ENCODE measurements at regions not wholly inside any gene's neighbourhood (a gene's known extent, or its start where the extent isn't known, plus 50 kb on each side); places are given as distances from the start of the nearest gene placed in this dataset.

DNA sequence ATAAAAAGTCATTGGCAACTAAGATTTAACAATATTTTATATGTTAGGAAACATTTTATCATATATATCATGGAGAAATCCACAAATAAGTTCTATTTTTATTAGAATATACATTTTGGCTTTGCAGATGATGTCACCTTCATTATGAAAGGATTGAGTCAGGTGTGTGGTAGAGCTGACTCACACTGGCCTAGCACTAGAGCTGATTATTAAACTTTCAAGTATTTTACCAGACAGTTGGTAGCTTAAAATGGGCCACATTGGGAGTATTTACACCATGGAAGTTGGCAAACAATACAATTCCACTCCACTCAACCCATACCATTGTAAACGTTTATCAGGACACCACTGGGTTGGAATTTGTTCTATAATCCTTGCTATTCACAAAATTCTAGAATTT lies 1036.6 kb downstream of the TRHDE start:
- Histone ChIP-seq H3K9ac (ENCODE audit: low read depth, low read length, poor library complexity, severe bottlenecking) (no peak overlapping the region), H3K4me1 (ENCODE audit: insufficient read depth, low read length, poor library complexity, severe bottlenecking) (no peaks in the 10 kb centered on the region), H3K4me2 (ENCODE audit: low read depth, low read length, poor library complexity, severe bottlenecking) (no peak overlapping the region), H3K27me3 (ENCODE audit: insufficient read depth, low read length, poor library complexity, severe bottlenecking) (no peaks in the 10 kb centered on the region), H3K36me3 (ENCODE audit: insufficient read depth, low read length) (no peaks in the 10 kb centered on the region), H3F3A (ENCODE audit: low read depth) (no peaks in the 10 kb centered on the region), H4K20me1 (ENCODE audit: insufficient read depth, low read length, poor library complexity, severe bottlenecking) (no peaks in the 10 kb centered on the region), H3K4me3 (ENCODE audit: low read length, poor library complexity, severe bottlenecking) (no peak overlapping the region), H3K79me2 (ENCODE audit: insufficient read depth, low read length) (no peaks in the 10 kb centered on the region), H3K9me2 (replicated peaks; ENCODE audit: low read depth, low read length) (no peaks in the 10 kb centered on the region), H3K9me3 (ENCODE audit: insufficient read depth, low read depth, low read length) (no peaks in the 10 kb centered on the region), H2AFZ (ENCODE audit: low read length) (no peak overlapping the region)
- TF ChIP-seq, protein P1, sequence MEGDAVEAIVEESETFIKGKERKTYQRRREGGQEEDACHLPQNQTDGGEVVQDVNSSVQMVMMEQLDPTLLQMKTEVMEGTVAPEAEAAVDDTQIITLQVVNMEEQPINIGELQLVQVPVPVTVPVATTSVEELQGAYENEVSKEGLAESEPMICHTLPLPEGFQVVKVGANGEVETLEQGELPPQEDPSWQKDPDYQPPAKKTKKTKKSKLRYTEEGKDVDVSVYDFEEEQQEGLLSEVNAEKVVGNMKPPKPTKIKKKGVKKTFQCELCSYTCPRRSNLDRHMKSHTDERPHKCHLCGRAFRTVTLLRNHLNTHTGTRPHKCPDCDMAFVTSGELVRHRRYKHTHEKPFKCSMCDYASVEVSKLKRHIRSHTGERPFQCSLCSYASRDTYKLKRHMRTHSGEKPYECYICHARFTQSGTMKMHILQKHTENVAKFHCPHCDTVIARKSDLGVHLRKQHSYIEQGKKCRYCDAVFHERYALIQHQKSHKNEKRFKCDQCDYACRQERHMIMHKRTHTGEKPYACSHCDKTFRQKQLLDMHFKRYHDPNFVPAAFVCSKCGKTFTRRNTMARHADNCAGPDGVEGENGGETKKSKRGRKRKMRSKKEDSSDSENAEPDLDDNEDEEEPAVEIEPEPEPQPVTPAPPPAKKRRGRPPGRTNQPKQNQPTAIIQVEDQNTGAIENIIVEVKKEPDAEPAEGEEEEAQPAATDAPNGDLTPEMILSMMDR (conservative IDR thresholded peaks at IDR 0.05; ENCODE audit: low read length) = no peak
- TF ChIP-seq EZH2phosphoT487 (IDR thresholded peaks at IDR 0.05; ENCODE audit: borderline replicate concordance) = no peak

DNA sequence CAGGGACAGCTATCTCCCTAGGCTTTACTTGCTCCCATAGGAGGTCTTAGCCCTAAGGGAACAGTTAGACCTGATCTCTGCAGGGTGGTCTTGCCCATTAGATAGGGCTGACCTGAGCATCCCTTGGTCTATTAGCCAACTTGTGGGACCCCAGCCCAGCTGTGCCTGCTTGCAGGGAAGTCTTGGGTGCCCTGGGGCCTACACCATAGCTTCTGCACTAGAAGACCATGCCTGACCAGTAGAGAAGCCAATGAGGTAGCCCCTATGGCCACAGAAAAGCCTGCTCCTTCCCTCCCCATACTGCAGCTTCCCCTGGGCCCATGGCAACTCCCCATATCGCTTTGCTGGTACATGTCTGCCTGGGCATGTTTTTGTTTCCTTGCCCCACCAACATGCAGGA lies 1049.1 kb downstream of the TRHDE start:
- H3K9ac ChIP-seq (ENCODE audit: low read depth, low read length, poor library complexity, severe bottlenecking) = no peak overlapping the region
- H3K79me2 ChIP-seq (ENCODE audit: insufficient read depth, low read length) = no peaks in the 10 kb centered on the region
- H3K4me1 ChIP-seq (ENCODE audit: insufficient read depth, low read length, poor library complexity, severe bottlenecking) = no peaks in the 10 kb centered on the region
- no peak overlapping the region for H3K4me3 ChIP-seq (ENCODE audit: low read length, poor library complexity, severe bottlenecking)
- H3K4me2 ChIP-seq (ENCODE audit: low read depth, low read length, poor library complexity, severe bottlenecking) = no peak overlapping the region
- H4K20me1 ChIP-seq (ENCODE audit: insufficient read depth, low read length, poor library complexity, severe bottlenecking) = no peaks in the 10 kb centered on the region
- H3K9me3 ChIP-seq (ENCODE audit: insufficient read depth, low read depth, low read length) = peaks cover 4% of the 10 kb centered on the region; the same call in 1 of the 2 replicates
- no peak overlapping the region for H2AFZ ChIP-seq (ENCODE audit: low read length)
- no peaks in the 10 kb centered on the region for H3K9me2 ChIP-seq (replicated peaks; ENCODE audit: low read depth, low read length)
- no peaks in the 10 kb centered on the region for H3K36me3 ChIP-seq (ENCODE audit: insufficient read depth, low read length)
- no peak for TF ChIP-seq EZH2phosphoT487 (IDR thresholded peaks at IDR 0.05; ENCODE audit: borderline replicate concordance)
- TF ChIP-seq, protein P1 (conservative IDR thresholded peaks at IDR 0.05; ENCODE audit: low read length) = no peak
- no peaks in the 10 kb centered on the region for H3F3A ChIP-seq (ENCODE audit: low read depth)
- H3K27me3 ChIP-seq (ENCODE audit: insufficient read depth, low read length, poor library complexity, severe bottlenecking) = no peaks in the 10 kb centered on the region

DNA sequence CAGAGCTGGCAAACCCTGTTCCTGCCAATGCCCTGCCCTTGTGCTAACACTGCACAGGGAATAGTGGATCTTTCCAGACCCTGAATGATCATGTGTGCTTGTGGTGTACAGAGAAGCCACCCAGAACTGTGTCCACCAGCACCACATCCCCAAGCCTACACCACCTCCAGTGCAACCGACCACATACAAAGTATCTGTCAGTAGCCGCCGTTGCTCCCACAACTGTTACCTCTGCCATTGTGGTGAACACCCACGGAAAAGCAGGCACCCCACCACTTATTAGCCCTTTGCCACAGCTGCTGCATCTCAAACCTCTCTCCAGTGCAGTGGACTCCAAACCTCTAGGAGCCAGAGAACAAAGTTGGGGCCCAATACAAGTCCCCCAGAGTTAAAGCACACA lies 1049.6 kb downstream of the TRHDE start:
- Histone ChIP-seq H3K4me2 (ENCODE audit: low read depth, low read length, poor library complexity, severe bottlenecking) (no peak overlapping the region), H3K4me3 (ENCODE audit: low read length, poor library complexity, severe bottlenecking) (no peak overlapping the region)

More for the DNA sequence above, 1049.6 kb downstream of the TRHDE start:
- Histone ChIP-seq H3K79me2 (ENCODE audit: insufficient read depth, low read length) (no peaks in the 10 kb centered on the region), H3K4me1 (ENCODE audit: insufficient read depth, low read length, poor library complexity, severe bottlenecking) (no peaks in the 10 kb centered on the region), H3K9me2 (replicated peaks; ENCODE audit: low read depth, low read length) (no peaks in the 10 kb centered on the region), H3K27me3 (ENCODE audit: insufficient read depth, low read length, poor library complexity, severe bottlenecking) (no peaks in the 10 kb centered on the region), H3K9me3 (ENCODE audit: insufficient read depth, low read depth, low read length) (peaks cover 4% of the 10 kb centered on the region; the same call in 1 of the 2 replicates), H3K9ac (ENCODE audit: low read depth, low read length, poor library complexity, severe bottlenecking) (no peak overlapping the region), H3F3A (ENCODE audit: low read depth) (no peaks in the 10 kb centered on the region), H3K36me3 (ENCODE audit: insufficient read depth, low read length) (no peaks in the 10 kb centered on the region), H2AFZ (ENCODE audit: low read length) (no peak overlapping the region), H4K20me1 (ENCODE audit: insufficient read depth, low read length, poor library complexity, severe bottlenecking) (no peaks in the 10 kb centered on the region)
- TF ChIP-seq, protein P1 (conservative IDR thresholded peaks at IDR 0.05; ENCODE audit: low read length) = no peak
- no peak for TF ChIP-seq EZH2phosphoT487 (IDR thresholded peaks at IDR 0.05; ENCODE audit: borderline replicate concordance)

All from Loucy (cell line).